ENCODE measurements at regions not wholly inside any gene's neighbourhood (a gene's known extent, or its start where the extent isn't known, plus 50 kb on each side); places are given as distances from the start of the nearest gene placed in this dataset.

GRCh38 chr11:134663506-134664313, 251.7 kb upstream of the B3GAT1 start:
- FAIRE-seq (no peak), DNase-seq (ENCODE audit: low read depth) (no peak)
- no peak for TF ChIP-seq CTCF (IDR thresholded peaks at IDR 0.05; ENCODE audit: insufficient read depth, low read depth, low read length)
- TF ChIP-seq EZH2 (IDR thresholded peaks at IDR 0.05; ENCODE audit: insufficient read depth, low read length): no peak
- H3K27ac ChIP-seq (ENCODE audit: low read depth, low read length): no peak overlapping the region
- H3K36me3 Mint-ChIP-seq (ENCODE audit: low read depth, unreplicated experiment): no peaks in the 10 kb centered on the region
- no peaks in the 10 kb centered on the region for H3K79me2 ChIP-seq (ENCODE audit: insufficient read depth, low read length)
- H3K9me3 Mint-ChIP-seq (ENCODE audit: unreplicated experiment): peaks cover 11% of the 10 kb centered on the region
- peaks cover 34% of the 10 kb centered on the region for H3K27me3 Mint-ChIP-seq (ENCODE audit: low read depth, unreplicated experiment)
- no peaks in the 10 kb centered on the region for H3K36me3 ChIP-seq (ENCODE audit: insufficient read depth, low read length)
- no peak overlapping the region for H3K27ac Mint-ChIP-seq (ENCODE audit: unreplicated experiment)
- no peak overlapping the region for H3K4me3 Mint-ChIP-seq (ENCODE audit: unreplicated experiment)
- H3K4me3 ChIP-seq (ENCODE audit: insufficient read depth, low read depth, low read length): no peak overlapping the region
- H4K20me1 ChIP-seq (ENCODE audit: insufficient read depth, low read length): no peaks in the 10 kb centered on the region
- no peak overlapping the region for H3K9ac ChIP-seq (ENCODE audit: low read length)
- H3K9me3 ChIP-seq (ENCODE audit: insufficient read depth, low read depth, low read length): peaks cover 21% of the 10 kb centered on the region
- no peak overlapping the region for H2AFZ ChIP-seq (ENCODE audit: low read depth, low read length)
- no peaks in the 10 kb centered on the region for H3K4me1 ChIP-seq (ENCODE audit: insufficient read depth, low read length)
- H3K4me2 ChIP-seq (ENCODE audit: low read length): no peak overlapping the region
- H3K27me3 ChIP-seq (ENCODE audit: insufficient read depth, low read length): no peaks in the 10 kb centered on the region
- no peaks in the 10 kb centered on the region for H3K4me1 Mint-ChIP-seq (ENCODE audit: low read depth, unreplicated experiment)

GRCh38 chr11:134662629-134663360, 250.8 kb upstream of the B3GAT1 start:
- H2AFZ ChIP-seq (ENCODE audit: low read depth, low read length): no peak overlapping the region
- Mint-ChIP-seq H3K9me3 (ENCODE audit: unreplicated experiment) (peaks cover 11% of the 10 kb centered on the region), H3K36me3 (ENCODE audit: low read depth, unreplicated experiment) (no peaks in the 10 kb centered on the region), H3K27me3 (ENCODE audit: low read depth, unreplicated experiment) (peaks cover 37% of the 10 kb centered on the region), H3K4me3 (ENCODE audit: unreplicated experiment) (no peak overlapping the region), H3K4me1 (ENCODE audit: low read depth, unreplicated experiment) (no peaks in the 10 kb centered on the region), H3K27ac (ENCODE audit: unreplicated experiment) (no peak overlapping the region)
- no peaks in the 10 kb centered on the region for H3K36me3 ChIP-seq (ENCODE audit: insufficient read depth, low read length)
- FAIRE-seq (no peak), DNase-seq (ENCODE audit: low read depth) (no peak)
- no peaks in the 10 kb centered on the region for H3K27me3 ChIP-seq (ENCODE audit: insufficient read depth, low read length)
- no peaks in the 10 kb centered on the region for H3K4me1 ChIP-seq (ENCODE audit: insufficient read depth, low read length)
- no peak for TF ChIP-seq CTCF (IDR thresholded peaks at IDR 0.05; ENCODE audit: insufficient read depth, low read depth, low read length)
- TF ChIP-seq EZH2 (IDR thresholded peaks at IDR 0.05; ENCODE audit: insufficient read depth, low read length): no peak
- H3K4me3 ChIP-seq (ENCODE audit: insufficient read depth, low read depth, low read length): no peak overlapping the region
- H3K27ac ChIP-seq (ENCODE audit: low read depth, low read length): no peak overlapping the region
- no peak overlapping the region for H3K4me2 ChIP-seq (ENCODE audit: low read length)
- H3K79me2 ChIP-seq (ENCODE audit: insufficient read depth, low read length): no peaks in the 10 kb centered on the region
- peaks cover 19% of the 10 kb centered on the region for H3K9me3 ChIP-seq (ENCODE audit: insufficient read depth, low read depth, low read length)
- H3K9ac ChIP-seq (ENCODE audit: low read length): no peak overlapping the region
- H4K20me1 ChIP-seq (ENCODE audit: insufficient read depth, low read length): no peaks in the 10 kb centered on the region

Measured in astrocyte (in vitro differentiated cells and primary cell).